AG20443 (cell line): ENCODE measurements at regions not wholly inside any gene's neighbourhood (a gene's known extent, or its start where the extent isn't known, plus 50 kb on each side); places are given as distances from the start of the nearest gene placed in this dataset.
A peak's percentile ranks its signal among the peaks of the same experiment; 100 is the strongest.

Source experiments
- DNase-seq: peaks from one replicate; pipeline ENCODE4 v3.0.0; 2012; ENCODE audit warnings: low spot score, mixed read lengths

- no peak for DNase-seq
Observed at GRCh38 chr5:92504346-92504745, 1076.7 kb downstream of the NR2F1-AS1 start.

GRCh38 chr5:92500752-92501151 is 1080.3 kb downstream of the NR2F1-AS1 start:
- no peak for DNase-seq

GRCh38 chr5:92496545-92496944 is 1084.5 kb downstream of the NR2F1-AS1 start:
- no peak for DNase-seq

- no peak for DNase-seq
Observed at GRCh38 chr5:92494508-92494907, 1086.5 kb downstream of the NR2F1-AS1 start.

- DNase-seq = no peak
Observed at GRCh38 chr5:92492908-92493307, 1088.1 kb downstream of the NR2F1-AS1 start.

- no peak for DNase-seq
Observed at GRCh38 chr5:92484484-92484883, 1096.5 kb downstream of the NR2F1-AS1 start.

GRCh38 chr5:92472981-92473566 is 1090.0 kb upstream of the ARRDC3 start:
- no peak for DNase-seq

GRCh38 chr5:92471861-92472260 is 1088.7 kb upstream of the ARRDC3 start:
- DNase-seq = no peak

- no peak for DNase-seq
Observed at GRCh38 chr5:92470770-92471169, 1087.7 kb upstream of the ARRDC3 start.

GRCh38 chr5:92468295-92468694 is 1085.2 kb upstream of the ARRDC3 start:
- DNase-seq = no peak

- no peak for DNase-seq
Observed at GRCh38 chr5:92467695-92468094, 1084.6 kb upstream of the ARRDC3 start.

- DNase-seq = no peak
Observed at GRCh38 chr5:92460505-92460904, 1077.4 kb upstream of the ARRDC3 start.

GRCh38 chr5:92459654-92460053 is 1076.5 kb upstream of the ARRDC3 start:
- DNase-seq = no peak

- no peak for DNase-seq
Observed at GRCh38 chr5:92455011-92455410, 1071.9 kb upstream of the ARRDC3 start.

- DNase-seq = no peak
Observed at GRCh38 chr5:92444888-92445287, 1061.8 kb upstream of the ARRDC3 start.

- no peak for DNase-seq
Observed at GRCh38 chr5:92435781-92436180, 1052.7 kb upstream of the ARRDC3 start.

- no peak for DNase-seq
Observed at GRCh38 chr5:92429646-92430045, 1046.5 kb upstream of the ARRDC3 start.

- no peak for DNase-seq
Observed at GRCh38 chr5:92428415-92428814, 1045.3 kb upstream of the ARRDC3 start.

GRCh38 chr5:92424785-92425426 is 1041.8 kb upstream of the ARRDC3 start:
- no peak for DNase-seq

GRCh38 chr5:92421942-92422341 is 1038.8 kb upstream of the ARRDC3 start:
- DNase-seq = no peak

GRCh38 chr5:92421196-92421595 is 1038.1 kb upstream of the ARRDC3 start:
- no peak for DNase-seq

- DNase-seq = no peak
Observed at GRCh38 chr5:92419261-92419660, 1036.1 kb upstream of the ARRDC3 start.

GRCh38 chr5:92418341-92418740 is 1035.2 kb upstream of the ARRDC3 start:
- peak; percentile 22 for DNase-seq

GRCh38 chr5:92409134-92409533 is 1026.0 kb upstream of the ARRDC3 start:
- peak; percentile 62 for DNase-seq
